Fibroblast of pulmonary artery (primary cell): ENCODE measurements at regions not wholly inside any gene's neighbourhood (a gene's known extent, or its start where the extent isn't known, plus 50 kb on each side); places are given as distances from the start of the nearest gene placed in this dataset.

Experiments used
- DNase-seq: peaks from one replicate; pipeline ENCODE4 v3.0.0-alpha.2; 2010; ENCODE audit warnings: low read depth
- H3K4me3 ChIP-seq: replicated peaks from 2 replicates; pipeline ENCODE4 v1.5.1; 2011; ENCODE audit warnings: low read depth, mild to moderate bottlenecking, control low read depth, low read length, moderate library complexity
- TF ChIP-seq, protein P1 (sequence below): IDR thresholded peaks from 2 replicates; pipeline ENCODE4 v1.5.1; 2011; ENCODE audit warnings: mild to moderate bottlenecking, control low read depth, low read length, inconsistent platforms; ENCODE audit errors: missing control alignments

DNA sequence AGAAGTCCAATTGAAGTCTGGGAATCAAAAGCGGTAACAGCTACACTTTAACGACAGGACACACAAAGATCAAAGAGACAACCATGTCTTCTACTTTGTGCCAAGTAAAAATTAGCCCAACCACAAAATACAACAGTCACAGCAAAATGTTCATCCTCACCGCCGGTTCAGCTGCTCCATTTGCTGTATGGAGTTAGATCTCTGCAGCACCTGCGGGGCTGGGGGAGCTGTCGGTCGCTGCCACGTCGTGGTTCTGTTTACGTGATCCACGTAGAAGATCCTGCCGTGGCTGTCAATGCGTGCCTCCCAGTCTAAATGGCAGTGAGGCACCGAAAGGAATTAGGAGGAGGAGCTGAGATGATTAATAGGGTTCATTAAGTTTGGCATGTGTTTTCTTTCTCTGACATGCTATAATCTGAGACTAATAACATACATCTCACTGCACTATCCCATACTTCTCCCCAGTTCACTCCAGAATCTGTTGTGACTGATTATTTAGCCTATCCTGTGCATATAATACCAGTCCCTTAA, 136.5 kb upstream of the STK17B start:
- no peak for DNase-seq
- H3K4me3 ChIP-seq: no peak overlapping the region
- TF ChIP-seq, protein P1, sequence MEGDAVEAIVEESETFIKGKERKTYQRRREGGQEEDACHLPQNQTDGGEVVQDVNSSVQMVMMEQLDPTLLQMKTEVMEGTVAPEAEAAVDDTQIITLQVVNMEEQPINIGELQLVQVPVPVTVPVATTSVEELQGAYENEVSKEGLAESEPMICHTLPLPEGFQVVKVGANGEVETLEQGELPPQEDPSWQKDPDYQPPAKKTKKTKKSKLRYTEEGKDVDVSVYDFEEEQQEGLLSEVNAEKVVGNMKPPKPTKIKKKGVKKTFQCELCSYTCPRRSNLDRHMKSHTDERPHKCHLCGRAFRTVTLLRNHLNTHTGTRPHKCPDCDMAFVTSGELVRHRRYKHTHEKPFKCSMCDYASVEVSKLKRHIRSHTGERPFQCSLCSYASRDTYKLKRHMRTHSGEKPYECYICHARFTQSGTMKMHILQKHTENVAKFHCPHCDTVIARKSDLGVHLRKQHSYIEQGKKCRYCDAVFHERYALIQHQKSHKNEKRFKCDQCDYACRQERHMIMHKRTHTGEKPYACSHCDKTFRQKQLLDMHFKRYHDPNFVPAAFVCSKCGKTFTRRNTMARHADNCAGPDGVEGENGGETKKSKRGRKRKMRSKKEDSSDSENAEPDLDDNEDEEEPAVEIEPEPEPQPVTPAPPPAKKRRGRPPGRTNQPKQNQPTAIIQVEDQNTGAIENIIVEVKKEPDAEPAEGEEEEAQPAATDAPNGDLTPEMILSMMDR: no peak

DNA sequence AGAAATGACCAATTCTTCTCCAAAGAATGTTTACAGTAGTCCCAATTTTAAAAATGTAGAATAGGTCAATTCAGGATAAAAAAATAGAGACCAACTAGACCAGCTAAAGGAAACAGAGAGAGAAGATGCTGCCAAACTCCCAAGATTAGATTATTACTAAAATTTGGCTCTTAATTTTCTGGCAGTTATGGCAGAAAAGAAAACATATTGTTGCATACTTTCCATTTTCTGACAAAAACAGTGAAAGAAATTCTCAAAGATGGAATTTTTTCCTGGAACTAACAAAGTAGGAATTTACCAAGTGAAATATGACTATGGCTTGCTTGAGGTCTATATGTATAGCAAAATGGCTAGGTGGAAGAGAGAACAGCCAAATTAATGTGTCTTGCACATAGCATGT, 138.3 kb upstream of the STK17B start:
- TF ChIP-seq, protein P1: no peak
- peak; percentile 30 for DNase-seq
- H3K4me3 ChIP-seq: no peak overlapping the region

DNA sequence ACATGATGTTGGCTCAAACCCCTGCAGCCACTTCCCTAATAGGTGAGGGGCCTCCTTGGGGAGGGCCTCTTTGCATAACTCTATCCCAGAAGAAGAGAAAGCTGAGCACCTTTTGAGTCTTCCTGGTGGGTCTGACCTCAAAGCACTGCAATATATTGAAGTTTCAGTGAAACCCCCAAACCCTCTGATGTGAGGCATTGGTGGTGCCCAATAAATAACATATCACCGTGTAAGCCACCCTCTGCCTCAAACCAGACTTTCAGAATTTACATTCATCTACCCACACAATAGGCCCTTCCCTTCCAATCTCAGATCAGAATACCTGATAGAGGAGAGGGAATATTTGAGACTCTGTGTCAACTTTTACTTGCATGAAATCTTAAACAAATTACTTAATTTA, 142.8 kb upstream of the STK17B start:
- TF ChIP-seq, protein P1: no peak
- H3K4me3 ChIP-seq: no peak overlapping the region
- no peak for DNase-seq

DNA sequence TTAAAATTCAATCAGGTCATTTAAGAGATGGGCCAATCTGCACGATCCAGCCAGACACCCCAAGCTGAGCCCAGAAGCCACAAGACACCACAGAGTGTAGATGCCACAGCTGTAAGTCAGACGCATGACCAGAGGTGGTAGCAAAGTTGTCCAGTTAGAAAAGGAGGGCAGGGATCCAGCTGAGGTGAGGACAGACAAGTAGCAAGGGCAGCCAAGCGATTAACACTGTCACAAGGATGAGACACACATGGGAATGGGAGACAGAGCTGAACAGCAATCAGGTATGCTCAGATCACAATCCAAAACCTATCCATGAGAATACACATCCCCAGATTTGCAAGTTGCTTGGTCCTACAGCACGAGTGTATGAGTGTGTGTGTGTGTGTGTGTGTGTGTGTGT, 143.4 kb upstream of the STK17B start:
- TF ChIP-seq, protein P1: no peak
- DNase-seq: no peak
- no peak overlapping the region for H3K4me3 ChIP-seq

DNA sequence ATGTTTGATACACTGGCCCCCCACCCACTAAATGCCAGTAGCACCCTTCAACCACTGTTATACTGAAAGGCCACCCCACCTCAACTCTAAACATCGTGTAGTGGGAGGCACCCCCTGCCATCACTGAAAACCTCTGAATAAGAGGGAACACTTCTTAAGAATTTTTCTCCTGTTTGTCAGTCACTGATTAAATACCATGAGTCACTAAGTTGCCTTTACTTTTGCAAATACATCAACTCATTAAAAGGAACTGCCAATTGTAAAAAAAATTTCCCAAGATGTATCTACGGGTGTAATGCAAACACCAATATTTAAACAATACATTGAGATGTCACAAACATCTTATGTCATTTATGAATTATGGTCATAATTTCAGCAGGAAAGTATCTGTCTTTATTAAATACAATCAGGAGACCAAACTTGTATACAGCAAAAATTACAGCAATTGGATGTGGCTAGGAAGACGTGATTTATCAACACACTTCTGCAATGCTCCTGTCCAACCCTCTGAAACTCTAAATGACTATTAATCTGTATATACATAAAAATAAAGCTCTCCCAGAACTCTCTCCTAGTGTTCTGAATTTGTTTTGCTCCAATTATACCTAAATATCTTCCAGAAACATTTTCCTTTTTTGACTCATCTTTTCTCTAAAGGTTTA, 144.1 kb upstream of the STK17B start:
- DNase-seq: peak; percentile 37
- TF ChIP-seq, protein P1: no peak
- H3K4me3 ChIP-seq: no peak overlapping the region

DNA sequence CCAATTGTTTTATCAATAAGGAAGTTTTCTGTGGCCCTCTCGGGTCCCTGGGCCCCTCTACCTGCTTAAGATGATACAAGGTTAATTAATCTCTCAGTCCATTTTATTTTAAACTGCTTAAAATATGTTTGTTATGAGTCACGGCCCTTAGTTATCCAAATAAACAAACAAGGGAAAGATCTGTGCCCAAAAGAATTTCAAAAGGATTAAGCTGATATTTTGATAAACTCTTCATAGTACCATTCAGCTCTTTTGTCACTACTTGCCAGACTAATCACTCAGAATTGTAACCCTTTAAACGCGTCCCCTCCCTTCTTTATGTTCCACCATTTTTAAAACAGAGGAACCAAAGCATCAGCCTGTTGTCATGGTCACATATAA, 144.7 kb upstream of the STK17B start:
- no peak overlapping the region for H3K4me3 ChIP-seq
- TF ChIP-seq, protein P1: no peak
- no peak for DNase-seq
